GM23338 (cell line): ENCODE measurements at regions not wholly inside any gene's neighbourhood (a gene's known extent, or its start where the extent isn't known, plus 50 kb on each side); places are given as distances from the start of the nearest gene placed in this dataset.

Experiments
- ATAC-seq: fragments of 200-7000 bp; cut with Tn5 transposase; 3 replicates; pipeline ENCODE4 v1.9.1; 2020
- DNase-seq: peaks from one replicate; pipeline ENCODE4 v3.0.0-alpha.2; 2015; ENCODE audit warnings: low spot score
- H2AFZ ChIP-seq: fragments of 200-600 bp; sonication (generic); 2 replicates; pipeline ENCODE4 v1.8.0; 2016; ENCODE audit warnings: antibody characterized with exemption, mild to moderate bottlenecking, moderate library complexity
- H3F3A ChIP-seq: fragments of 200-600 bp; sonication (generic); replicated peaks from 2 replicates; pipeline ENCODE4 v1.8.0; 2017; ENCODE audit warnings: antibody characterized with exemption, mixed run types, low read depth
- H3K27ac ChIP-seq: fragments of 200-600 bp; sonication (generic); 2 replicates; pipeline ENCODE4 v1.6.1; 2016; ENCODE audit warnings: low read depth
- H3K27me3 ChIP-seq: fragments of 200-600 bp; sonication (generic); 2 replicates; pipeline ENCODE4 v1.8.0; 2016; ENCODE audit warnings: mild to moderate bottlenecking, mixed run types, moderate library complexity; ENCODE audit not compliant: insufficient read depth
- H3K36me3 ChIP-seq: fragments of 200-600 bp; sonication (generic); 2 replicates; pipeline ENCODE4 v1.8.0; 2016; ENCODE audit warnings: mild to moderate bottlenecking; ENCODE audit not compliant: insufficient read depth
- H3K4me1 ChIP-seq: fragments of 200-600 bp; sonication (generic); 2 replicates; pipeline ENCODE4 v1.8.0; 2016; ENCODE audit warnings: mild to moderate bottlenecking, moderate library complexity; ENCODE audit not compliant: insufficient read depth
- H3K4me2 ChIP-seq: fragments of 200-600 bp; sonication (generic); 2 replicates; pipeline ENCODE4 v1.7.1; 2017; ENCODE audit warnings: mixed run types
- H3K4me3 ChIP-seq: fragments of 200-600 bp; sonication (generic); 2 replicates; pipeline ENCODE4 v1.6.1; 2016; ENCODE audit warnings: mixed run types
- H3K79me2 ChIP-seq: fragments of 200-600 bp; sonication (generic); replicated peaks from 2 replicates; pipeline ENCODE4 v1.8.0; 2017; ENCODE audit warnings: mild to moderate bottlenecking; ENCODE audit not compliant: insufficient read depth
- H3K9me2 ChIP-seq: fragments of 200-600 bp; sonication (generic); 2 replicates; pipeline ENCODE4 v1.8.0; 2017; ENCODE audit not compliant: insufficient read depth
- H4K20me1 ChIP-seq: fragments of 200-600 bp; sonication (generic); replicated peaks from 2 replicates; pipeline ENCODE4 v1.8.0; 2017; ENCODE audit warnings: mild to moderate bottlenecking; ENCODE audit not compliant: insufficient read depth
- H3K27ac Mint-ChIP-seq: 2 replicates; pipeline ENCODE4 v1.8.0; 2020; ENCODE audit warnings: inconsistent platforms, mild to moderate bottlenecking, moderate library complexity, mixed read lengths
- H3K27me3 Mint-ChIP-seq: 3 replicates; pipeline ENCODE4 v1.8.0; 2022; ENCODE audit warnings: low read depth, mild to moderate bottlenecking, moderate library complexity, mixed read lengths, inconsistent platforms; ENCODE audit not compliant: insufficient read depth, poor library complexity
- H3K36me3 Mint-ChIP-seq: 3 replicates; pipeline ENCODE4 v1.8.0; 2021; ENCODE audit warnings: low read depth, mild to moderate bottlenecking, inconsistent platforms, moderate library complexity, mixed read lengths
- H3K4me1 Mint-ChIP-seq: 3 replicates; pipeline ENCODE4 v1.8.0; 2020; ENCODE audit warnings: mild to moderate bottlenecking, inconsistent platforms, mixed read lengths
- H3K4me3 Mint-ChIP-seq: 3 replicates; pipeline ENCODE4 v1.8.0; 2021; ENCODE audit warnings: moderate library complexity, mild to moderate bottlenecking, inconsistent platforms, mixed read lengths
- H3K9me3 Mint-ChIP-seq: 3 replicates; pipeline ENCODE4 v1.8.0; 2020; ENCODE audit warnings: moderate library complexity, mild to moderate bottlenecking, inconsistent platforms, mixed read lengths
- CREB1 ChIP-seq: fragments of 250-450 bp; sonication (Bioruptor Pico); IDR thresholded peaks from 2 replicates; pipeline ENCODE4 v1.5.0; 2020; ENCODE audit warnings: low read depth, mild to moderate bottlenecking, moderate library complexity
- CTCF ChIP-seq, 2 experiments: fragments of 200-600 bp in 1 of 2; sonication (generic) in 1 of 2; conservative IDR thresholded peaks; 2 replicates each; pipeline versions ENCODE4 v1.5.1 to v1.6.1; 2016 to 2017; ENCODE audit warnings: antibody characterized with exemption in 2 of 2, low read depth in 2 of 2, mild to moderate bottlenecking in 2 of 2, moderate library complexity in 1 of 2
- ETS1 ChIP-seq: IDR thresholded peaks from 2 replicates; pipeline ENCODE4 v1.6.1; 2016; ENCODE audit warnings: antibody characterized with exemption
- EZH2 ChIP-seq: fragments of 200-600 bp; sonication (generic); IDR thresholded peaks from one replicate; pipeline ENCODE4 v1.8.0; 2017; ENCODE audit warnings: antibody characterized with exemption, mild to moderate bottlenecking, low read depth; ENCODE audit not compliant: unreplicated experiment
- EZH2phosphoT487 ChIP-seq: fragments of 200-600 bp; sonication (generic); IDR thresholded peaks from one replicate; pipeline ENCODE4 v1.8.1; 2018; ENCODE audit warnings: antibody characterized with exemption; ENCODE audit not compliant: unreplicated experiment
- JUNB ChIP-seq: IDR thresholded peaks from one replicate; pipeline ENCODE4 v1.6.1; 2016; ENCODE audit warnings: antibody characterized with exemption; ENCODE audit not compliant: unreplicated experiment
- NANOG ChIP-seq: IDR thresholded peaks from 2 replicates; pipeline ENCODE4 v1.6.1; 2016; ENCODE audit warnings: antibody characterized with exemption, borderline replicate concordance
- POLR2AphosphoS5 ChIP-seq: IDR thresholded peaks from 2 replicates; pipeline ENCODE4 v1.6.1; 2016; ENCODE audit warnings: antibody characterized with exemption, low read depth
- STAT1 ChIP-seq: IDR thresholded peaks from one replicate; pipeline ENCODE4 v1.6.1; 2016; ENCODE audit warnings: antibody characterized with exemption; ENCODE audit not compliant: unreplicated experiment
- ZNF114 ChIP-seq: fragments of 250-450 bp; sonication (Bioruptor Pico); IDR thresholded peaks from 2 replicates; pipeline ENCODE4 v1.5.0; 2020; ENCODE audit warnings: mild to moderate bottlenecking, moderate library complexity
- ZNF331 ChIP-seq: fragments of 250-450 bp; sonication (Bioruptor Pico); IDR thresholded peaks from 2 replicates; pipeline ENCODE4 v1.5.0; 2020; ENCODE audit warnings: low read depth, mild to moderate bottlenecking, moderate library complexity
- TF ChIP-seq, protein P1 (sequence below): fragments of 250-450 bp; sonication (Bioruptor Pico); IDR thresholded peaks from 2 replicates; pipeline ENCODE4 v1.5.0; 2020; ENCODE audit warnings: mild to moderate bottlenecking, moderate library complexity
- TF ChIP-seq, protein P2 (sequence below): IDR thresholded peaks from one replicate; pipeline ENCODE4 v1.6.1; 2018; ENCODE audit warnings: antibody characterized with exemption; ENCODE audit not compliant: unreplicated experiment

DNA sequence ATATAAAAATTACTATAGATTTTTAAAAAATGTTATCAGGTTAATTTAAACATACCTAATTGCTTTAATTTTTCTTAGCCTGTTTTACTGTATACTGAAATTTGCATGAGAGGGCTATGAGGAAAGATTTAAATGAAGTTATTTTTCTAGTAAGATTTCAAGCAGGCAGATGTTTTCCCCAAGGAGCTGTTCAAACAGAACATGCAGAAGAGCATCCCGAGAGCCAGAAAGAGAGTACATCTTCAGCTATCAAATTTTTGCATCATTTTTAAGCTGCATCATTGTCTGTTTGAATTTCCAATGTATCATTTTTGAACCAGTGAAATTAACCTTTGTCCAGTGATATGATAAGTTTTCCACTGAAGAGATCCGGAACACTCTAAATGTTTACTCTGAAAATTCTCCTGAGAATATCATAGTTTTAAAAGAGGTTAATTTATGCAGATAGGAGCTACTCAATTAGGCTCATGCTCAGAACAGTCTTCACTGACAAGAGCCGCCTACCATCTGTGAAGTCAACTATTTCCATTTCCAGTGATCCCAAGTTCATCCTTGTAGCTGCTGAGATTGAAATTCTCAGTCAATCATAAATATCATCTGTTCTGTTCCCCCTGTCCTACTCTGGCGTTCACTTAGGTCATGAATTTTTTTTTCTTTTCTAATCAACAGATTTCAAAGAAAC lies 467.7 kb upstream of the NBEA start:
- H3K36me3 ChIP-seq = no peaks in the 10 kb centered on the region
- H3K4me3 ChIP-seq = no peak overlapping the region
- H3K27me3 ChIP-seq = no peaks in the 10 kb centered on the region
- H2AFZ ChIP-seq = no peak overlapping the region
- H3K36me3 Mint-ChIP-seq = no peaks in the 10 kb centered on the region
- no peak overlapping the region for H3K27ac Mint-ChIP-seq
- H3K9me2 ChIP-seq = 0 out of 2 replicates have a peak, but pooled peaks cover 2% of the 10 kb centered on the region
- no peak overlapping the region for H3K27ac ChIP-seq
- TF ChIP-seq, protein P1, sequence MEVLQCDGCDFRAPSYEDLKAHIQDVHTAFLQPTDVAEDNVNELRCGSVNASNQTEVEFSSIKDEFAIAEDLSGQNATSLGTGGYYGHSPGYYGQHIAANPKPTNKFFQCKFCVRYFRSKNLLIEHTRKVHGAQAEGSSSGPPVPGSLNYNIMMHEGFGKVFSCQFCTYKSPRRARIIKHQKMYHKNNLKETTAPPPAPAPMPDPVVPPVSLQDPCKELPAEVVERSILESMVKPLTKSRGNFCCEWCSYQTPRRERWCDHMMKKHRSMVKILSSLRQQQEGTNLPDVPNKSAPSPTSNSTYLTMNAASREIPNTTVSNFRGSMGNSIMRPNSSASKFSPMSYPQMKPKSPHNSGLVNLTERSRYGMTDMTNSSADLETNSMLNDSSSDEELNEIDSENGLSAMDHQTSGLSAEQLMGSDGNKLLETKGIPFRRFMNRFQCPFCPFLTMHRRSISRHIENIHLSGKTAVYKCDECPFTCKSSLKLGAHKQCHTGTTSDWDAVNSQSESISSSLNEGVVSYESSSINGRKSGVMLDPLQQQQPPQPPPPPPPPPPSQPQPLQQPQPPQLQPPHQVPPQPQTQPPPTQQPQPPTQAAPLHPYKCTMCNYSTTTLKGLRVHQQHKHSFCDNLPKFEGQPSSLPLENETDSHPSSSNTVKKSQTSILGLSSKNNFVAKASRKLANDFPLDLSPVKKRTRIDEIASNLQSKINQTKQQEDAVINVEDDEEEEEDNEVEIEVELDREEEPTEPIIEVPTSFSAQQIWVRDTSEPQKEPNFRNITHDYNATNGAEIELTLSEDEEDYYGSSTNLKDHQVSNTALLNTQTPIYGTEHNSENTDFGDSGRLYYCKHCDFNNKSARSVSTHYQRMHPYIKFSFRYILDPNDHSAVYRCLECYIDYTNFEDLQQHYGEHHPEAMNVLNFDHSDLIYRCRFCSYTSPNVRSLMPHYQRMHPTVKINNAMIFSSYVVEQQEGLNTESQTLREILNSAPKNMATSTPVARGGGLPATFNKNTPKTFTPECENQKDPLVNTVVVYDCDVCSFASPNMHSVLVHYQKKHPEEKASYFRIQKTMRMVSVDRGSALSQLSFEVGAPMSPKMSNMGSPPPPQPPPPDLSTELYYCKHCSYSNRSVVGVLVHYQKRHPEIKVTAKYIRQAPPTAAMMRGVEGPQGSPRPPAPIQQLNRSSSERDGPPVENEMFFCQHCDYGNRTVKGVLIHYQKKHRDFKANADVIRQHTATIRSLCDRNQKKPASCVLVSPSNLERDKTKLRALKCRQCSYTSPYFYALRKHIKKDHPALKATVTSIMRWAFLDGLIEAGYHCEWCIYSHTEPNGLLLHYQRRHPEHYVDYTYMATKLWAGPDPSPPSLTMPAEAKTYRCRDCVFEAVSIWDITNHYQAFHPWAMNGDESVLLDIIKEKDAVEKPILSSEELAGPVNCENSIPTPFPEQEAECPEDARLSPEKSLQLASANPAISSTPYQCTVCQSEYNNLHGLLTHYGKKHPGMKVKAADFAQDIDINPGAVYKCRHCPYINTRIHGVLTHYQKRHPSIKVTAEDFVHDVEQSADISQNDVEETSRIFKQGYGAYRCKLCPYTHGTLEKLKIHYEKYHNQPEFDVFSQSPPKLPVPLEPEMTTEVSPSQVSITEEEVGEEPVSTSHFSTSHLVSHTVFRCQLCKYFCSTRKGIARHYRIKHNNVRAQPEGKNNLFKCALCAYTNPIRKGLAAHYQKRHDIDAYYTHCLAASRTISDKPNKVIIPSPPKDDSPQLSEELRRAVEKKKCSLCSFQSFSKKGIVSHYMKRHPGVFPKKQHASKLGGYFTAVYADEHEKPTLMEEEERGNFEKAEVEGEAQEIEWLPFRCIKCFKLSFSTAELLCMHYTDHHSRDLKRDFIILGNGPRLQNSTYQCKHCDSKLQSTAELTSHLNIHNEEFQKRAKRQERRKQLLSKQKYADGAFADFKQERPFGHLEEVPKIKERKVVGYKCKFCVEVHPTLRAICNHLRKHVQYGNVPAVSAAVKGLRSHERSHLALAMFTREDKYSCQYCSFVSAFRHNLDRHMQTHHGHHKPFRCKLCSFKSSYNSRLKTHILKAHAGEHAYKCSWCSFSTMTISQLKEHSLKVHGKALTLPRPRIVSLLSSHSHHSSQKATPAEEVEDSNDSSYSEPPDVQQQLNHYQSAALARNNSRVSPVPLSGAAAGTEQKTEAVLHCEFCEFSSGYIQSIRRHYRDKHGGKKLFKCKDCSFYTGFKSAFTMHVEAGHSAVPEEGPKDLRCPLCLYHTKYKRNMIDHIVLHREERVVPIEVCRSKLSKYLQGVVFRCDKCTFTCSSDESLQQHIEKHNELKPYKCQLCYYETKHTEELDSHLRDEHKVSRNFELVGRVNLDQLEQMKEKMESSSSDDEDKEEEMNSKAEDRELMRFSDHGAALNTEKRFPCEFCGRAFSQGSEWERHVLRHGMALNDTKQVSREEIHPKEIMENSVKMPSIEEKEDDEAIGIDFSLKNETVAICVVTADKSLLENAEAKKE (CRISPR knock-in tag) = no peak
- TF ChIP-seq EZH2 (no peak), ZNF114 (CRISPR knock-in tag) (no peak), STAT1 (no peak), CTCF (conservative IDR thresholded peaks at IDR 0.05; ENCODE audit: low read depth in 2 of 2) (no peak), EZH2phosphoT487 (no peak), CREB1 (CRISPR knock-in tag) (no peak), JUNB (no peak), ETS1 (no peak), POLR2AphosphoS5 (no peak), ZNF331 (no peak), NANOG (no peak)
- TF ChIP-seq, protein P2, sequence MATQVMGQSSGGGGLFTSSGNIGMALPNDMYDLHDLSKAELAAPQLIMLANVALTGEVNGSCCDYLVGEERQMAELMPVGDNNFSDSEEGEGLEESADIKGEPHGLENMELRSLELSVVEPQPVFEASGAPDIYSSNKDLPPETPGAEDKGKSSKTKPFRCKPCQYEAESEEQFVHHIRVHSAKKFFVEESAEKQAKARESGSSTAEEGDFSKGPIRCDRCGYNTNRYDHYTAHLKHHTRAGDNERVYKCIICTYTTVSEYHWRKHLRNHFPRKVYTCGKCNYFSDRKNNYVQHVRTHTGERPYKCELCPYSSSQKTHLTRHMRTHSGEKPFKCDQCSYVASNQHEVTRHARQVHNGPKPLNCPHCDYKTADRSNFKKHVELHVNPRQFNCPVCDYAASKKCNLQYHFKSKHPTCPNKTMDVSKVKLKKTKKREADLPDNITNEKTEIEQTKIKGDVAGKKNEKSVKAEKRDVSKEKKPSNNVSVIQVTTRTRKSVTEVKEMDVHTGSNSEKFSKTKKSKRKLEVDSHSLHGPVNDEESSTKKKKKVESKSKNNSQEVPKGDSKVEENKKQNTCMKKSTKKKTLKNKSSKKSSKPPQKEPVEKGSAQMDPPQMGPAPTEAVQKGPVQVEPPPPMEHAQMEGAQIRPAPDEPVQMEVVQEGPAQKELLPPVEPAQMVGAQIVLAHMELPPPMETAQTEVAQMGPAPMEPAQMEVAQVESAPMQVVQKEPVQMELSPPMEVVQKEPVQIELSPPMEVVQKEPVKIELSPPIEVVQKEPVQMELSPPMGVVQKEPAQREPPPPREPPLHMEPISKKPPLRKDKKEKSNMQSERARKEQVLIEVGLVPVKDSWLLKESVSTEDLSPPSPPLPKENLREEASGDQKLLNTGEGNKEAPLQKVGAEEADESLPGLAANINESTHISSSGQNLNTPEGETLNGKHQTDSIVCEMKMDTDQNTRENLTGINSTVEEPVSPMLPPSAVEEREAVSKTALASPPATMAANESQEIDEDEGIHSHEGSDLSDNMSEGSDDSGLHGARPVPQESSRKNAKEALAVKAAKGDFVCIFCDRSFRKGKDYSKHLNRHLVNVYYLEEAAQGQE = no peak
- no peaks in the 10 kb centered on the region for H3K79me2 ChIP-seq
- DNase-seq (no peak), ATAC-seq (no peak)
- H3K4me1 Mint-ChIP-seq = no peaks in the 10 kb centered on the region
- H3K4me1 ChIP-seq = no peaks in the 10 kb centered on the region
- no peaks in the 10 kb centered on the region; the same call in 2 of the 3 replicates for H3K9me3 Mint-ChIP-seq
- no peaks in the 10 kb centered on the region for H3F3A ChIP-seq
- no peak overlapping the region for H3K4me2 ChIP-seq
- H4K20me1 ChIP-seq = no peaks in the 10 kb centered on the region
- no peak overlapping the region for H3K4me3 Mint-ChIP-seq
- H3K27me3 Mint-ChIP-seq = peaks cover 3% of the 10 kb centered on the region
